GM19240 (cell line): ENCODE measurements at regions not wholly inside any gene's neighbourhood (a gene's known extent, or its start where the extent isn't known, plus 50 kb on each side); places are given as distances from the start of the nearest gene placed in this dataset.
"Not testable (repeated sequence)": the region's sequence is repeated elsewhere in the genome, so short reads cannot be mapped to it uniquely, and the experiment has no call there.

Experiments used
- DNase-seq: peaks from one replicate; pipeline ENCODE4 v3.0.0; 2011; ENCODE audit warnings: low spot score; ENCODE audit not compliant: insufficient read length

GRCh38 chr3:27630885-27631284 lies 91.2 kb downstream of the EOMES start:
- DNase-seq, result no peak

DNA sequence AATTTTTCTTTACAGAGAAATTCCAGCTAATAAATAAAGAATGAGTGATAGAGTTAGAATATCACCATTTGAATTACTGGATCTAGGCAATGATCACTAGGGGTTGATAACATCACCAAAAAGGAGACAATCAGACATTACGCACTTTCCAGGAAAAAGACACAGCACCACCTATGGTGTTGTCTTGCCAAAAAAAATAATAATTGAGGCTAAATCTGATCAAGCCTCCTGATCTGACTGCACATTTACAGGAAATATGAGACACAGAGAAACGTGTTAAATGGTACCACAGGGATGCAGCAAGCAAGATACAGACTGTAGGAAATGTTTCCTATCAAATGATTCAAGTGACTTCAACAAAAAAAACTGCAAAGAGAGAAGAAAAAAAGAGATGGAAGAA lies 92.8 kb downstream of the EOMES start:
- no peak for DNase-seq

GRCh38 chr3:27628026-27628750 lies 93.9 kb downstream of the EOMES start:
- no peak for DNase-seq

- DNase-seq, result no peak
Measured at GRCh38 chr3:27626596-27627118, 95.5 kb downstream of the EOMES start.

DNA sequence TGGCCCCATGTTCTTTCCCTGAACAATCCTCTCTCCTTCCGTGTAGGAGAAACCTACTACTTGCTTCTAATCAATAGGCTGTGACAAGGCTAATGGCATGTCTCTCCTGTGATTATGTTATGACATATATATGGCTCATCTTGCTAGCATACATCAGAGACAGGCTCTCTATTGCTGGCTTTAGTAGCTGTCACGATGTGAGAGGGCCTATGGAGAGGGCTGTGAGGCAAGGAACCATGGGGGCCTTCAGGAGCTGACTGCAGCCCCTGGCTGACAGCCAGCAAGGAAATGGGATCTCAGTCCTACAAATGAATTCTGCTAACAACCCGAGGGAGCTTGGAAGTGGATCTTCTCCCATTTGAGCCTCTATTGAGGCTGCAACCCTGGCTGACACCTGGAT lies 96.3 kb downstream of the EOMES start:
- DNase-seq, result no peak

DNA sequence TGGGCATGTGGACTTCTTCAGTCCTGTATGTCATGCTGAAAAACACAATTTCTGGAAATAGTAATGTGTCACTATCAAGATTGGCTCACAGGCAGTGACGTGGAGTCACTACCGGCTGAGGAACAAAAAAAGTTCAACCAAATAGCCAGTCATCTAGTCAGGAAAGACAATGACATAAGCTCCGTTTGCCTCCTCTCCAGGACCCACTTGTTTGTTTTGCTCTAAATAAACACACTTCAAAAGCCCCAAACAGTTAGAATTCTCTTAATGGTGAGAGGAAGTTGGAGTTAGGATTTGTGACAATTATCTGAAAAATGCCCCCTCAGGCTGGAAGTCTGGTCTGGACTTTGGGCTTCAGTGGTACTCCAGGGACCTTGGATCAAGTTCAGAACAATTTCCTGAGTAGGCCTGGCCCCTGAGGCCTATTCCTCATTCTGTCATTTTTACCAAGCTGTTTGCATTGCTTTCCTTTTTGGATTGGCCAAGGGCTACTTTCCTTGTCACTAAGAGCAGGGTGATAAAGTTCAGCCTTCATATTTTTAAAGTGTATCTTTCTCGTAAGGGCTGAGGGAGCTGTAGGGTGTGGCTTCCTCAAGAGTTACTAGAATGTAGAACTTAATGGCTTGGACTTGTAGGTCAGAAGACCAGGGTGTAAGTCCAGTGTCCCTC lies 98.9 kb downstream of the EOMES start:
- DNase-seq, result no peak

- no peak for DNase-seq
Measured at GRCh38 chr3:27617552-27617951, 104.6 kb downstream of the EOMES start.

GRCh38 chr3:27616031-27616430 lies 106.1 kb downstream of the EOMES start:
- DNase-seq, result no peak

- DNase-seq, result no peak
Measured at GRCh38 chr3:27615555-27615954, 106.6 kb downstream of the EOMES start.

GRCh38 chr3:27614592-27614991 lies 107.5 kb downstream of the EOMES start:
- DNase-seq, result no peak

GRCh38 chr3:27613846-27614500 lies 108.2 kb downstream of the EOMES start:
- no peak for DNase-seq

DNA sequence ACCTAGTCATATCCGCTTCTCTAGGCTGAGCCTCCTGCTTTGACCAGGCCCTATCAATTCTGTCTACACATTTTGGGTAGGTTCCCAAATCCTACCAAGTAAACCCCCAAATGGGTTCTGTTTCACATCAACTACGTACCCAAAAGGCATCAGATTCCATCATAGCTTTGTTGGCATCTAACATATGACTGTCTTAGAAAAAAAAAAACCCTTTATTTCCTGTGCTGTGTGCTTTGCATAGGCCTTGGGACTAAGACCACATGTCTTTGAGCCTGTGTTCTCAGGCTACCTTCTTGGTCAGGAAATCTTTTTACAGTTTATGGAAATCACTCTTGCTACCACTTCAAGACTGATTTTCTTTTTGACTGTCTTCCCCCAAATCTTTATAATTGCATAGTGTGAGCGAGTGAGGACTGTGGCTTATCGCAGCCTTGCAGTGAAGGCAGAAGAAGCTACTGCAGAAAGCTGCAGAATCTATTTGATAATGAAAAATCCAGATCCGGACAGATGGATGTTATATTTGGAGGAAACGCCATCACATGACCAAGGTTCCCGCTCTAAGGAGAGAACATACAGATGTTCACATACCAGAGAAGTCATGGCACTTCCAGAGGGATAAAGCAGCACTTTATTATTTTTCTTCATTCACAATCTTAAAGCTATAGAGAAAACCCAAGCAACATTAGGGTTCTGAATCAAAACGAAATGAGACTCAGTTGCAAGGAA lies 111.2 kb downstream of the EOMES start:
- DNase-seq, result no peak

GRCh38 chr3:27607370-27607769 lies 114.8 kb downstream of the EOMES start:
- no peak for DNase-seq

DNA sequence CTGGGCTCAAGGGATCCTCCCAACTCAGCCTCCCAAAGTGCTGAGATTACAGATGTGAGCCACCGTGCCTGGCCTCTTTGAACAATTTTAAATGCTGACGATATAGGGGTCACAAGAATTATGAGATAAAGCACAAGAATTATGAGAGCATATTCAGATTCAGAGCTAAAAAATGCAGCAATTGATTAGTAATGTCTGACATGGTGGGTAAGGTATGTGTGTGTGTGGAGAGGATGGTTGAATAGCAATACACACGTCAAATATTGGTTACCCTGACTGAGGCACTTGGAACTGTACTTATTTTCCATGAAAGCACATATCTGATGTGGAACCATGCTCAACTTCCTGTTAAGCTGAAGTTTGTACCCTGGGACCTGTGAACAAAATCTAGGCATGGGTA lies 115.6 kb downstream of the EOMES start:
- DNase-seq, result no peak

- DNase-seq, result not testable (repeated sequence)
Measured at GRCh38 chr3:27601311-27601710, 117.1 kb upstream of the SLC4A7 start.

DNA sequence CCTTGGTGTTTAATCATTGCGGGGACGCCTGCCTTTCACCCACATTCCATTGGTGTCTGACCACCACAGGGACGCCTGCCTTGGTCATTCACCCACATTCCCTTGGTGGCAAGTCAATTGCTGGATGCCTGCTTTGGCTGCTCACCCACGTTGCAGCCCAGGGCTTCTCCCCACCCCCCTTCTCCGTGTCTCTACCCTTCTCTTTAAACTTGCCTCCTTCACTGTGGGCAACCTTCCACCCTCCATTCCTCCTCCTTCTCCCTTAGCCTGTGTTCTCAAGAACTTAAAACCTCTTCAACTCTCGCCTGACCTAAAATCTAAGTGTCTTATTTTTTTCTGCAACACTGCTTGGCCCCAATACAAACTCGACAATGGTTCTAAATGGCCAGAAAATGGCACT lies 115.6 kb upstream of the SLC4A7 start:
- not testable (repeated sequence) for DNase-seq

DNA sequence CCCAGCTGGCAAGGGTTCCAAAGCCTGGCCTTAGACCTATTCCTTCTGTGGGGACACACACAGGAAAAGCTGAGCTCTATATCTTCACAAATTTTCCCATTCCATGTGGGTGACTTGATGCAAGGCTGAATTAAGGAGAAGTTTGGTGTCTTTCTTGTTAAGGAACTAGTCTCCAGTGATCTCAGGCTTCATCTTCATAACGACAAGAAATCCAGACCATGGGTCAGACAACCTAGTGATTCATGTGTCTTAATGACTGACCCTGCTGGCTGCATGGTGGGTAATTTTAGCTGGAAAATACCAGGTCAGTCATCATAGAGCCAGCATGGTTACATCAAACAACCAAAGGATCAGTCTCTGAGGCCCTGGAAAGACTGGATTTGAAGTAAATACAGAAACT lies 112.7 kb upstream of the SLC4A7 start:
- no peak for DNase-seq

DNA sequence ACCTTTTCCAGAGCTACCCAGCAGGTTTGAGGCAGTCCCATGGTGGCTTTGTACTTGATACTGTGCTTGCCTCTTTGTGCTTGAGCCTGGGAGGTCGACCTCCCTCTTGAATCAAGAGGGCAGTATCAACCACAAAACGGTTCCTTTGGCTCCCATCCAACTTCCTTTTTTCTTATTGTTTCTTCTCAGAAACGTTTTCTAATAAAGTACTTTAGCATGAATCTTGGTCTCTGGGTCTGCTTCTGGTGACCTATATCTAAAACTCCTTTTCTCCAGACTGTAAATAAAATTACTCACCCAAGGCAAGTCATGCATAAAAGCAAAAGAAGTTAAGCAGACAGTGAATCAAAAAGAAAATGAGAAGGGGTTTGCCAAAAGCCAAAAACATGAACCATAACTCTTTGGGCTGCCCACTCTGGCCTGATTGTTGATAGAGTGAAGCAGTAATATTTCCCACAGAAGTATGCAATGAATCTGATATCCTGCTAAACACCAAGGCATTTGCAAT lies 112.2 kb upstream of the SLC4A7 start:
- DNase-seq, result no peak

- no peak for DNase-seq
Measured at GRCh38 chr3:27594096-27594690, 110.0 kb upstream of the SLC4A7 start.

- DNase-seq, result no peak
Measured at GRCh38 chr3:27593173-27593572, 109.0 kb upstream of the SLC4A7 start.
